NB4 (cell line): ENCODE measurements at regions not wholly inside any gene's neighbourhood (a gene's known extent, or its start where the extent isn't known, plus 50 kb on each side); places are given as distances from the start of the nearest gene placed in this dataset.

Source experiments
- MAX ChIP-seq: IDR thresholded peaks from 2 replicates; pipeline ENCODE4 v1.6.1; 2011; ENCODE audit warnings: low read depth, low read length
- MYC ChIP-seq: IDR thresholded peaks from 2 replicates; pipeline ENCODE4 v1.6.1; 2011; ENCODE audit warnings: low read depth, low read length
- POLR2A ChIP-seq: IDR thresholded peaks from 2 replicates; pipeline ENCODE4 v1.6.1; 2011; ENCODE audit warnings: mild to moderate bottlenecking; ENCODE audit not compliant: insufficient read length; ENCODE audit errors: extremely low read depth
- TF ChIP-seq, protein P1 (sequence below): IDR thresholded peaks from one replicate; pipeline ENCODE4 v1.5.1; 2012; ENCODE audit warnings: low read depth, low read length

GRCh38 chr7:68730964-68731363, 867.3 kb upstream of the AUTS2 start:
- TF ChIP-seq, protein P1, sequence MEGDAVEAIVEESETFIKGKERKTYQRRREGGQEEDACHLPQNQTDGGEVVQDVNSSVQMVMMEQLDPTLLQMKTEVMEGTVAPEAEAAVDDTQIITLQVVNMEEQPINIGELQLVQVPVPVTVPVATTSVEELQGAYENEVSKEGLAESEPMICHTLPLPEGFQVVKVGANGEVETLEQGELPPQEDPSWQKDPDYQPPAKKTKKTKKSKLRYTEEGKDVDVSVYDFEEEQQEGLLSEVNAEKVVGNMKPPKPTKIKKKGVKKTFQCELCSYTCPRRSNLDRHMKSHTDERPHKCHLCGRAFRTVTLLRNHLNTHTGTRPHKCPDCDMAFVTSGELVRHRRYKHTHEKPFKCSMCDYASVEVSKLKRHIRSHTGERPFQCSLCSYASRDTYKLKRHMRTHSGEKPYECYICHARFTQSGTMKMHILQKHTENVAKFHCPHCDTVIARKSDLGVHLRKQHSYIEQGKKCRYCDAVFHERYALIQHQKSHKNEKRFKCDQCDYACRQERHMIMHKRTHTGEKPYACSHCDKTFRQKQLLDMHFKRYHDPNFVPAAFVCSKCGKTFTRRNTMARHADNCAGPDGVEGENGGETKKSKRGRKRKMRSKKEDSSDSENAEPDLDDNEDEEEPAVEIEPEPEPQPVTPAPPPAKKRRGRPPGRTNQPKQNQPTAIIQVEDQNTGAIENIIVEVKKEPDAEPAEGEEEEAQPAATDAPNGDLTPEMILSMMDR = no peak
- TF ChIP-seq MAX (no peak), POLR2A (no peak), MYC (no peak)
